ENCODE measurements at regions not wholly inside any gene's neighbourhood (a gene's known extent, or its start where the extent isn't known, plus 50 kb on each side); places are given as distances from the start of the nearest gene placed in this dataset.

- H3K9me3 ChIP-seq (ENCODE audit: low read length), result no peaks in the 10 kb centered on the region
- no peaks in the 10 kb centered on the region for H3K9me2 ChIP-seq (ENCODE audit: insufficient read depth, low read length)
- H3K79me2 ChIP-seq (ENCODE audit: insufficient read depth, low read depth, low read length), result no peaks in the 10 kb centered on the region
- H2AFZ ChIP-seq (ENCODE audit: low read length), result no peak overlapping the region
- H3K4me3 ChIP-seq (ENCODE audit: low read depth, low read length, poor library complexity, severe bottlenecking), result no peak overlapping the region
- no TSS peak for BruUV-seq (replicated peaks)
- intact Hi-C loops (cut with micrococcal nuclease; ENCODE audit: unreplicated experiment), result no loop called here
- CTCF ChIA-PET (ENCODE audit: unreplicated experiment), result no interaction called here
- no peaks in the 10 kb centered on the region for H3K36me3 ChIP-seq (ENCODE audit: insufficient read depth, low read length)
- H4K20me1 ChIP-seq (ENCODE audit: insufficient read depth, low read length), result no peaks in the 10 kb centered on the region
- H3K4me1 ChIP-seq (ENCODE audit: insufficient read depth, low read length, poor library complexity, severe bottlenecking), result no peaks in the 10 kb centered on the region
- H3K27ac ChIP-seq (ENCODE audit: low read depth, low read length, poor library complexity, severe bottlenecking), result no peak overlapping the region
- no peak for TF ChIP-seq CTCF (conservative IDR thresholded peaks at IDR 0.05; ENCODE audit: low read length)
- no peak for TF ChIP-seq EZH2phosphoT487 (IDR thresholded peaks at IDR 0.05; ENCODE audit: borderline replicate concordance, low read depth, low read length)
- DNase-seq (ENCODE audit: low spot score), result no peak
- POLR2A ChIA-PET, result no interaction called here
- no peak overlapping the region for H3K4me2 ChIP-seq (ENCODE audit: low read length)
Observed at GRCh38 chr1:177425199-177425598, 254.4 kb downstream of the BRINP2 start.

GRCh38 chr1:177424744-177425143, 254.0 kb downstream of the BRINP2 start:
- CTCF ChIA-PET (ENCODE audit: unreplicated experiment), result no interaction called here

GRCh38 chr1:177423090-177423489, 252.3 kb downstream of the BRINP2 start:
- intact Hi-C loops (cut with micrococcal nuclease; ENCODE audit: unreplicated experiment), result no loop called here
- Histone ChIP-seq H3K79me2 (ENCODE audit: insufficient read depth, low read depth, low read length) (no peaks in the 10 kb centered on the region), H3K4me2 (ENCODE audit: low read length) (no peak overlapping the region), H3K36me3 (ENCODE audit: insufficient read depth, low read length) (no peaks in the 10 kb centered on the region), H4K20me1 (ENCODE audit: insufficient read depth, low read length) (no peaks in the 10 kb centered on the region), H2AFZ (ENCODE audit: low read length) (no peak overlapping the region), H3K4me1 (ENCODE audit: insufficient read depth, low read length, poor library complexity, severe bottlenecking) (no peaks in the 10 kb centered on the region), H3K9me2 (ENCODE audit: insufficient read depth, low read length) (no peaks in the 10 kb centered on the region), H3K9me3 (ENCODE audit: low read length) (no peaks in the 10 kb centered on the region), H3K27ac (ENCODE audit: low read depth, low read length, poor library complexity, severe bottlenecking) (no peak overlapping the region), H3K4me3 (ENCODE audit: low read depth, low read length, poor library complexity, severe bottlenecking) (no peak overlapping the region)
- no peak for DNase-seq (ENCODE audit: low spot score)
- BruUV-seq (replicated peaks), result no TSS peak
- TF ChIP-seq CTCF (conservative IDR thresholded peaks at IDR 0.05; ENCODE audit: low read length) (no peak), EZH2phosphoT487 (IDR thresholded peaks at IDR 0.05; ENCODE audit: borderline replicate concordance, low read depth, low read length) (no peak)
- CTCF ChIA-PET (ENCODE audit: unreplicated experiment), result no interaction called here
- POLR2A ChIA-PET, result interaction anchor here (0.8 kb wide), 1 partner anchor 26 kb away, joined by 3 read pairs; no protein-coding TSS in a partner anchor

More at GRCh38 chr1:177424744-177425143, 254.0 kb downstream of the BRINP2 start:
- Histone ChIP-seq H2AFZ (ENCODE audit: low read length) (no peak overlapping the region), H3K4me1 (ENCODE audit: insufficient read depth, low read length, poor library complexity, severe bottlenecking) (no peaks in the 10 kb centered on the region), H3K4me3 (ENCODE audit: low read depth, low read length, poor library complexity, severe bottlenecking) (no peak overlapping the region), H3K36me3 (ENCODE audit: insufficient read depth, low read length) (no peaks in the 10 kb centered on the region), H3K9me2 (ENCODE audit: insufficient read depth, low read length) (no peaks in the 10 kb centered on the region), H3K79me2 (ENCODE audit: insufficient read depth, low read depth, low read length) (no peaks in the 10 kb centered on the region), H4K20me1 (ENCODE audit: insufficient read depth, low read length) (no peaks in the 10 kb centered on the region), H3K9me3 (ENCODE audit: low read length) (no peaks in the 10 kb centered on the region), H3K4me2 (ENCODE audit: low read length) (no peak overlapping the region), H3K27ac (ENCODE audit: low read depth, low read length, poor library complexity, severe bottlenecking) (no peak overlapping the region)
- TF ChIP-seq EZH2phosphoT487 (IDR thresholded peaks at IDR 0.05; ENCODE audit: borderline replicate concordance, low read depth, low read length) (no peak), CTCF (conservative IDR thresholded peaks at IDR 0.05; ENCODE audit: low read length) (no peak)
- intact Hi-C loops (cut with micrococcal nuclease; ENCODE audit: unreplicated experiment), result no loop called here
- DNase-seq (ENCODE audit: low spot score), result no peak
- POLR2A ChIA-PET, result no interaction called here
- BruUV-seq (replicated peaks), result no TSS peak

All from OCI-LY7 (cell line).